Loucy (cell line): ENCODE measurements at regions not wholly inside any gene's neighbourhood (a gene's known extent, or its start where the extent isn't known, plus 50 kb on each side); places are given as distances from the start of the nearest gene placed in this dataset.

Experiments
- H2AFZ ChIP-seq: fragments of 200-600 bp; sonication (generic); 2 replicates; pipeline ENCODE4 v1.6.0; 2016; ENCODE audit warnings: antibody characterized with exemption, mild to moderate bottlenecking, low read length, moderate library complexity
- H3F3A ChIP-seq: fragments of 200-600 bp; 2 replicates; pipeline ENCODE4 v1.6.0; 2016; ENCODE audit warnings: antibody characterized with exemption, low read depth, mild to moderate bottlenecking
- H3K27me3 ChIP-seq: fragments of 200-600 bp; sonication (generic); 2 replicates; pipeline ENCODE4 v1.6.1; 2014; ENCODE audit warnings: low read length, mild to moderate bottlenecking; ENCODE audit not compliant: insufficient read depth, poor library complexity, severe bottlenecking
- H3K36me3 ChIP-seq: fragments of 200-600 bp; sonication (generic); 2 replicates; pipeline ENCODE4 v1.6.1; 2016; ENCODE audit warnings: low read length; ENCODE audit not compliant: insufficient read depth
- H3K4me1 ChIP-seq: fragments of 200-600 bp; sonication (generic); 2 replicates; pipeline ENCODE4 v1.5.1; 2014; ENCODE audit warnings: low read length, mild to moderate bottlenecking; ENCODE audit not compliant: insufficient read depth, poor library complexity, severe bottlenecking
- H3K4me2 ChIP-seq: fragments of 200-600 bp; sonication (generic); 2 replicates; pipeline ENCODE4 v1.6.0; 2014; ENCODE audit warnings: antibody characterized with exemption, low read length, low read depth, mild to moderate bottlenecking; ENCODE audit not compliant: poor library complexity, severe bottlenecking
- H3K4me3 ChIP-seq: fragments of 200-600 bp; sonication (generic); 2 replicates; pipeline ENCODE4 v1.5.1; 2014; ENCODE audit warnings: low read length, mild to moderate bottlenecking, mixed read lengths; ENCODE audit not compliant: poor library complexity, severe bottlenecking
- H3K79me2 ChIP-seq: fragments of 200-600 bp; sonication (generic); 2 replicates; pipeline ENCODE4 v1.6.1; 2014; ENCODE audit warnings: low read length; ENCODE audit not compliant: insufficient read depth
- H3K9ac ChIP-seq: fragments of 200-600 bp; sonication (generic); 2 replicates; pipeline ENCODE4 v1.6.0; 2014; ENCODE audit warnings: mild to moderate bottlenecking, low read depth, low read length, moderate library complexity; ENCODE audit not compliant: poor library complexity, severe bottlenecking
- H3K9me2 ChIP-seq: fragments of 200-600 bp; sonication (generic); replicated peaks from 2 replicates; pipeline ENCODE4 v1.6.1; 2016; ENCODE audit warnings: low read depth, low read length, mixed read lengths
- H3K9me3 ChIP-seq: fragments of 200-600 bp; sonication (generic); 2 replicates; pipeline ENCODE4 v1.6.1; 2014; ENCODE audit warnings: mild to moderate bottlenecking, antibody characterized with exemption, low read length, low read depth; ENCODE audit not compliant: insufficient read depth
- H4K20me1 ChIP-seq: fragments of 200-600 bp; sonication (generic); 2 replicates; pipeline ENCODE4 v1.6.0; 2014; ENCODE audit warnings: antibody characterized with exemption, low read length, mild to moderate bottlenecking; ENCODE audit not compliant: insufficient read depth, poor library complexity, severe bottlenecking
- EZH2phosphoT487 ChIP-seq: fragments of 200-600 bp; IDR thresholded peaks from 2 replicates; pipeline ENCODE4 v1.6.1; 2018; ENCODE audit warnings: antibody characterized with exemption, mild to moderate bottlenecking, moderate library complexity, borderline replicate concordance
- TF ChIP-seq, protein P1 (sequence below): fragments of 200-600 bp; sonication (generic); conservative IDR thresholded peaks from 2 replicates; pipeline ENCODE4 v1.5.1; 2014; ENCODE audit warnings: mild to moderate bottlenecking, antibody characterized with exemption, low read length

- H3K79me2 ChIP-seq: no peaks in the 10 kb centered on the region
- no peaks in the 10 kb centered on the region for H3K4me1 ChIP-seq
- no peaks in the 10 kb centered on the region for H3K36me3 ChIP-seq
- no peaks in the 10 kb centered on the region for H3K9me3 ChIP-seq
- H2AFZ ChIP-seq: no peak overlapping the region
- H3K9ac ChIP-seq: no peak overlapping the region
- H3K9me2 ChIP-seq: no peaks in the 10 kb centered on the region
- H3K4me2 ChIP-seq: no peak overlapping the region
- no peaks in the 10 kb centered on the region for H3K27me3 ChIP-seq
- no peaks in the 10 kb centered on the region; the same call in 1 of the 2 replicates for H3F3A ChIP-seq
- no peaks in the 10 kb centered on the region for H4K20me1 ChIP-seq
- H3K4me3 ChIP-seq: no peak overlapping the region
- TF ChIP-seq EZH2phosphoT487: no peak
- TF ChIP-seq, protein P1, sequence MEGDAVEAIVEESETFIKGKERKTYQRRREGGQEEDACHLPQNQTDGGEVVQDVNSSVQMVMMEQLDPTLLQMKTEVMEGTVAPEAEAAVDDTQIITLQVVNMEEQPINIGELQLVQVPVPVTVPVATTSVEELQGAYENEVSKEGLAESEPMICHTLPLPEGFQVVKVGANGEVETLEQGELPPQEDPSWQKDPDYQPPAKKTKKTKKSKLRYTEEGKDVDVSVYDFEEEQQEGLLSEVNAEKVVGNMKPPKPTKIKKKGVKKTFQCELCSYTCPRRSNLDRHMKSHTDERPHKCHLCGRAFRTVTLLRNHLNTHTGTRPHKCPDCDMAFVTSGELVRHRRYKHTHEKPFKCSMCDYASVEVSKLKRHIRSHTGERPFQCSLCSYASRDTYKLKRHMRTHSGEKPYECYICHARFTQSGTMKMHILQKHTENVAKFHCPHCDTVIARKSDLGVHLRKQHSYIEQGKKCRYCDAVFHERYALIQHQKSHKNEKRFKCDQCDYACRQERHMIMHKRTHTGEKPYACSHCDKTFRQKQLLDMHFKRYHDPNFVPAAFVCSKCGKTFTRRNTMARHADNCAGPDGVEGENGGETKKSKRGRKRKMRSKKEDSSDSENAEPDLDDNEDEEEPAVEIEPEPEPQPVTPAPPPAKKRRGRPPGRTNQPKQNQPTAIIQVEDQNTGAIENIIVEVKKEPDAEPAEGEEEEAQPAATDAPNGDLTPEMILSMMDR: no peak
Observed at GRCh38 chr4:26238426-26238777, 82.4 kb upstream of the RBPJ start.

GRCh38 chr4:26238778-26239679, 81.8 kb upstream of the RBPJ start:
- H3K36me3 ChIP-seq: no peaks in the 10 kb centered on the region
- no peak overlapping the region for H3K4me3 ChIP-seq
- H4K20me1 ChIP-seq: no peaks in the 10 kb centered on the region
- no peaks in the 10 kb centered on the region; the same call in 1 of the 2 replicates for H3F3A ChIP-seq
- no peak overlapping the region for H3K4me2 ChIP-seq
- H3K9ac ChIP-seq: no peak overlapping the region
- no peak overlapping the region for H2AFZ ChIP-seq
- H3K9me3 ChIP-seq: no peaks in the 10 kb centered on the region
- no peaks in the 10 kb centered on the region for H3K27me3 ChIP-seq
- no peaks in the 10 kb centered on the region for H3K9me2 ChIP-seq
- TF ChIP-seq EZH2phosphoT487: no peak
- TF ChIP-seq, protein P1: no peak
- no peaks in the 10 kb centered on the region for H3K4me1 ChIP-seq
- no peaks in the 10 kb centered on the region for H3K79me2 ChIP-seq

GRCh38 chr4:26239801-26240200, 81.0 kb upstream of the RBPJ start:
- Histone ChIP-seq H3K27me3 (no peaks in the 10 kb centered on the region), H2AFZ (no peak overlapping the region), H3F3A (no peaks in the 10 kb centered on the region; the same call in 1 of the 2 replicates), H3K9ac (no peak overlapping the region), H3K4me2 (no peak overlapping the region), H3K4me1 (no peaks in the 10 kb centered on the region), H3K79me2 (no peaks in the 10 kb centered on the region), H3K4me3 (no peak overlapping the region), H3K9me2 (no peaks in the 10 kb centered on the region), H3K36me3 (no peaks in the 10 kb centered on the region), H4K20me1 (no peaks in the 10 kb centered on the region), H3K9me3 (no peaks in the 10 kb centered on the region)
- TF ChIP-seq EZH2phosphoT487: no peak
- TF ChIP-seq, protein P1: no peak
